ENCODE measurements at regions not wholly inside any gene's neighbourhood (a gene's known extent, or its start where the extent isn't known, plus 50 kb on each side); places are given as distances from the start of the nearest gene placed in this dataset.

GRCh38 chr3:152959307-152959706 lies 124.4 kb downstream of the P2RY1 start:
- H3K4me3 ChIP-seq (ENCODE audit: insufficient read depth, low read length): no peak overlapping the region
- H3K27me3 ChIP-seq (ENCODE audit: insufficient read depth, low read length): no peaks in the 10 kb centered on the region
- no peaks in the 10 kb centered on the region for H3K79me2 ChIP-seq (ENCODE audit: insufficient read depth, low read length)
- no peaks in the 10 kb centered on the region for H4K20me1 ChIP-seq (ENCODE audit: insufficient read depth, low read length)
- H3K4me1 ChIP-seq (ENCODE audit: insufficient read depth, low read length): no peaks in the 10 kb centered on the region
- H3K36me3 ChIP-seq (ENCODE audit: insufficient read depth, low read length): no peaks in the 10 kb centered on the region
- DNase-seq (ENCODE audit: insufficient read length, low spot score, missing footprints): no peak
- no peak overlapping the region for H3K4me2 ChIP-seq (ENCODE audit: insufficient read depth, low read length)
- no peak overlapping the region for H2AFZ ChIP-seq (ENCODE audit: low read length)
- H3K9me3 ChIP-seq (ENCODE audit: low read depth, low read length): no peaks in the 10 kb centered on the region
- TF ChIP-seq CTCF (IDR thresholded peaks at IDR 0.05; ENCODE audit: extremely low read depth, low read depth, low read length): no peak
- H3K27ac ChIP-seq (ENCODE audit: low read depth, low read length): no peak overlapping the region

GRCh38 chr3:152960684-152961083 lies 125.8 kb downstream of the P2RY1 start:
- Histone ChIP-seq H2AFZ (ENCODE audit: low read length) (no peak overlapping the region), H3K4me1 (ENCODE audit: insufficient read depth, low read length) (no peaks in the 10 kb centered on the region), H3K4me3 (ENCODE audit: insufficient read depth, low read length) (no peak overlapping the region), H3K9me3 (ENCODE audit: low read depth, low read length) (no peaks in the 10 kb centered on the region), H3K4me2 (ENCODE audit: insufficient read depth, low read length) (no peak overlapping the region), H3K27me3 (ENCODE audit: insufficient read depth, low read length) (no peaks in the 10 kb centered on the region), H3K79me2 (ENCODE audit: insufficient read depth, low read length) (no peaks in the 10 kb centered on the region), H3K27ac (ENCODE audit: low read depth, low read length) (no peak overlapping the region), H4K20me1 (ENCODE audit: insufficient read depth, low read length) (no peaks in the 10 kb centered on the region), H3K36me3 (ENCODE audit: insufficient read depth, low read length) (no peaks in the 10 kb centered on the region)
- DNase-seq (ENCODE audit: insufficient read length, low spot score, missing footprints): peak; percentile 17
- TF ChIP-seq CTCF (IDR thresholded peaks at IDR 0.05; ENCODE audit: extremely low read depth, low read depth, low read length): no peak

GRCh38 chr3:152961323-152961722 lies 126.4 kb downstream of the P2RY1 start:
- Histone ChIP-seq H3K36me3 (ENCODE audit: insufficient read depth, low read length) (no peaks in the 10 kb centered on the region), H2AFZ (ENCODE audit: low read length) (no peak overlapping the region), H3K4me2 (ENCODE audit: insufficient read depth, low read length) (no peak overlapping the region), H3K4me1 (ENCODE audit: insufficient read depth, low read length) (no peaks in the 10 kb centered on the region), H3K79me2 (ENCODE audit: insufficient read depth, low read length) (no peaks in the 10 kb centered on the region), H3K27me3 (ENCODE audit: insufficient read depth, low read length) (no peaks in the 10 kb centered on the region), H3K27ac (ENCODE audit: low read depth, low read length) (no peak overlapping the region), H3K9me3 (ENCODE audit: low read depth, low read length) (no peaks in the 10 kb centered on the region), H3K4me3 (ENCODE audit: insufficient read depth, low read length) (no peak overlapping the region), H4K20me1 (ENCODE audit: insufficient read depth, low read length) (no peaks in the 10 kb centered on the region)
- TF ChIP-seq CTCF (IDR thresholded peaks at IDR 0.05; ENCODE audit: extremely low read depth, low read depth, low read length): peak; percentile 24
- DNase-seq (ENCODE audit: insufficient read length, low spot score, missing footprints): peak; percentile 4

GRCh38 chr3:152964911-152965609 lies 130.1 kb downstream of the P2RY1 start:
- Histone ChIP-seq H3K4me3 (ENCODE audit: insufficient read depth, low read length) (no peak overlapping the region), H3K4me1 (ENCODE audit: insufficient read depth, low read length) (no peaks in the 10 kb centered on the region), H3K27ac (ENCODE audit: low read depth, low read length) (no peak overlapping the region), H4K20me1 (ENCODE audit: insufficient read depth, low read length) (no peaks in the 10 kb centered on the region), H3K9me3 (ENCODE audit: low read depth, low read length) (no peaks in the 10 kb centered on the region), H3K4me2 (ENCODE audit: insufficient read depth, low read length) (no peak overlapping the region), H3K79me2 (ENCODE audit: insufficient read depth, low read length) (no peaks in the 10 kb centered on the region), H3K27me3 (ENCODE audit: insufficient read depth, low read length) (no peaks in the 10 kb centered on the region), H3K36me3 (ENCODE audit: insufficient read depth, low read length) (no peaks in the 10 kb centered on the region), H2AFZ (ENCODE audit: low read length) (no peak overlapping the region)
- TF ChIP-seq CTCF (IDR thresholded peaks at IDR 0.05; ENCODE audit: extremely low read depth, low read depth, low read length): no peak
- no peak for DNase-seq (ENCODE audit: insufficient read length, low spot score, missing footprints)
